ENCODE measurements at regions not wholly inside any gene's neighbourhood (a gene's known extent, or its start where the extent isn't known, plus 50 kb on each side); places are given as distances from the start of the nearest gene placed in this dataset.

DNA sequence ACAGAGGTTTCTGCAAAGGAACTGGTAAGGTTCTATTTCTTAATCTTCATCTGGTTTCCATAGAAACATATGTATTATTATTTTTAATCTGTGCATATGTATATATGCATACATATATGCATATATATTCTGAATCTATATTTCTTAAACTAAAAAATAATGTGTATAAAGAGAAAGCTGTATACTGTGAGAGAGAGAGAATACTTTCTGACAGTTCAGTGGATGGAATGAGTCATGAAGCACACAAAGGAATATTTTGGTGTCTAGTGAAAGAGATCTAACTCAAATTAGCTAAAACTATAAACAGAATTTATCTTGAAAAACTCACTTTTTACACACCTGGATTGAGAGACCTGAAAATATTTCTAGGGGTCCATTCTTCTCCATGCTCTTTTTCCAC is 1929.3 kb upstream of the LRRTM1 start:
- TF ChIP-seq, protein P1, sequence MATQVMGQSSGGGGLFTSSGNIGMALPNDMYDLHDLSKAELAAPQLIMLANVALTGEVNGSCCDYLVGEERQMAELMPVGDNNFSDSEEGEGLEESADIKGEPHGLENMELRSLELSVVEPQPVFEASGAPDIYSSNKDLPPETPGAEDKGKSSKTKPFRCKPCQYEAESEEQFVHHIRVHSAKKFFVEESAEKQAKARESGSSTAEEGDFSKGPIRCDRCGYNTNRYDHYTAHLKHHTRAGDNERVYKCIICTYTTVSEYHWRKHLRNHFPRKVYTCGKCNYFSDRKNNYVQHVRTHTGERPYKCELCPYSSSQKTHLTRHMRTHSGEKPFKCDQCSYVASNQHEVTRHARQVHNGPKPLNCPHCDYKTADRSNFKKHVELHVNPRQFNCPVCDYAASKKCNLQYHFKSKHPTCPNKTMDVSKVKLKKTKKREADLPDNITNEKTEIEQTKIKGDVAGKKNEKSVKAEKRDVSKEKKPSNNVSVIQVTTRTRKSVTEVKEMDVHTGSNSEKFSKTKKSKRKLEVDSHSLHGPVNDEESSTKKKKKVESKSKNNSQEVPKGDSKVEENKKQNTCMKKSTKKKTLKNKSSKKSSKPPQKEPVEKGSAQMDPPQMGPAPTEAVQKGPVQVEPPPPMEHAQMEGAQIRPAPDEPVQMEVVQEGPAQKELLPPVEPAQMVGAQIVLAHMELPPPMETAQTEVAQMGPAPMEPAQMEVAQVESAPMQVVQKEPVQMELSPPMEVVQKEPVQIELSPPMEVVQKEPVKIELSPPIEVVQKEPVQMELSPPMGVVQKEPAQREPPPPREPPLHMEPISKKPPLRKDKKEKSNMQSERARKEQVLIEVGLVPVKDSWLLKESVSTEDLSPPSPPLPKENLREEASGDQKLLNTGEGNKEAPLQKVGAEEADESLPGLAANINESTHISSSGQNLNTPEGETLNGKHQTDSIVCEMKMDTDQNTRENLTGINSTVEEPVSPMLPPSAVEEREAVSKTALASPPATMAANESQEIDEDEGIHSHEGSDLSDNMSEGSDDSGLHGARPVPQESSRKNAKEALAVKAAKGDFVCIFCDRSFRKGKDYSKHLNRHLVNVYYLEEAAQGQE (IDR thresholded peaks at IDR 0.05; ENCODE audit: insufficient read depth in 1 of 2, low read depth in 2 of 2, low read length in 1 of 2), result no peak
- TF ChIP-seq, protein P2, sequence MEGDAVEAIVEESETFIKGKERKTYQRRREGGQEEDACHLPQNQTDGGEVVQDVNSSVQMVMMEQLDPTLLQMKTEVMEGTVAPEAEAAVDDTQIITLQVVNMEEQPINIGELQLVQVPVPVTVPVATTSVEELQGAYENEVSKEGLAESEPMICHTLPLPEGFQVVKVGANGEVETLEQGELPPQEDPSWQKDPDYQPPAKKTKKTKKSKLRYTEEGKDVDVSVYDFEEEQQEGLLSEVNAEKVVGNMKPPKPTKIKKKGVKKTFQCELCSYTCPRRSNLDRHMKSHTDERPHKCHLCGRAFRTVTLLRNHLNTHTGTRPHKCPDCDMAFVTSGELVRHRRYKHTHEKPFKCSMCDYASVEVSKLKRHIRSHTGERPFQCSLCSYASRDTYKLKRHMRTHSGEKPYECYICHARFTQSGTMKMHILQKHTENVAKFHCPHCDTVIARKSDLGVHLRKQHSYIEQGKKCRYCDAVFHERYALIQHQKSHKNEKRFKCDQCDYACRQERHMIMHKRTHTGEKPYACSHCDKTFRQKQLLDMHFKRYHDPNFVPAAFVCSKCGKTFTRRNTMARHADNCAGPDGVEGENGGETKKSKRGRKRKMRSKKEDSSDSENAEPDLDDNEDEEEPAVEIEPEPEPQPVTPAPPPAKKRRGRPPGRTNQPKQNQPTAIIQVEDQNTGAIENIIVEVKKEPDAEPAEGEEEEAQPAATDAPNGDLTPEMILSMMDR (IDR thresholded peaks at IDR 0.05), result no peak
- TF ChIP-seq POLR2AphosphoS5 (IDR thresholded peaks at IDR 0.05; ENCODE audit: low read depth, low read length) (no peak), TCF7L2 (IDR thresholded peaks at IDR 0.05; ENCODE audit: low read depth, low read length) (no peak), SIN3A (IDR thresholded peaks at IDR 0.05; ENCODE audit: borderline replicate concordance, insufficient read depth, low read depth, low read length) (no peak)

Measured in Panc1 (cell line).